ENCODE measurements at regions not wholly inside any gene's neighbourhood (a gene's known extent, or its start where the extent isn't known, plus 50 kb on each side); places are given as distances from the start of the nearest gene placed in this dataset.

DNA sequence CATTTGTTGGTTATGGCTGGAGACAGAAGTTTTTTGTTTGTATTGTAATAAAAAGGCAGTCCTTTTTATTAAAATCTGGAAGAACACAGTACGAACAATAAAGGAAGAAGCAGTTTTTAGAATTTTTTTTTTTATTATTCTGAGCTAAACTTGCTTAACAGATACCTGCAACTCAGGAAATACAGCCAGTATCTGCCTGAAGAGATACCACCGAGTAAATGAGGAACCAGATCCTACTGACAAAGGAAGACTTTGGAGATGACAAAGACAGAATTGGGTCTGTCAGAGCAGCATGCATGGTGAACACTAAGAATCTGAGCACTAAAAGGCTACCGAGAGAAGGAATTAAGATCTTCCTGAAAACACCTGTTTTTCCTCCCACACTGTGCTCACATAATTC is 1335.9 kb upstream of the SORCS1 start:
- TF ChIP-seq, protein P1, sequence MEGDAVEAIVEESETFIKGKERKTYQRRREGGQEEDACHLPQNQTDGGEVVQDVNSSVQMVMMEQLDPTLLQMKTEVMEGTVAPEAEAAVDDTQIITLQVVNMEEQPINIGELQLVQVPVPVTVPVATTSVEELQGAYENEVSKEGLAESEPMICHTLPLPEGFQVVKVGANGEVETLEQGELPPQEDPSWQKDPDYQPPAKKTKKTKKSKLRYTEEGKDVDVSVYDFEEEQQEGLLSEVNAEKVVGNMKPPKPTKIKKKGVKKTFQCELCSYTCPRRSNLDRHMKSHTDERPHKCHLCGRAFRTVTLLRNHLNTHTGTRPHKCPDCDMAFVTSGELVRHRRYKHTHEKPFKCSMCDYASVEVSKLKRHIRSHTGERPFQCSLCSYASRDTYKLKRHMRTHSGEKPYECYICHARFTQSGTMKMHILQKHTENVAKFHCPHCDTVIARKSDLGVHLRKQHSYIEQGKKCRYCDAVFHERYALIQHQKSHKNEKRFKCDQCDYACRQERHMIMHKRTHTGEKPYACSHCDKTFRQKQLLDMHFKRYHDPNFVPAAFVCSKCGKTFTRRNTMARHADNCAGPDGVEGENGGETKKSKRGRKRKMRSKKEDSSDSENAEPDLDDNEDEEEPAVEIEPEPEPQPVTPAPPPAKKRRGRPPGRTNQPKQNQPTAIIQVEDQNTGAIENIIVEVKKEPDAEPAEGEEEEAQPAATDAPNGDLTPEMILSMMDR (conservative IDR thresholded peaks at IDR 0.05) = no peak
- no peak for TF ChIP-seq EZH2 (IDR thresholded peaks at IDR 0.05; ENCODE audit: low read depth)

Data from PC-9 (cell line).